Uterus (tissue), 2 donors: ENCODE measurements at regions not wholly inside any gene's neighbourhood (a gene's known extent, or its start where the extent isn't known, plus 50 kb on each side); places are given as distances from the start of the nearest gene placed in this dataset.

ENCODE experiments used
- POLR2A ChIP-seq, 2 donors: fragments of 450-650 bp; IDR thresholded peaks; one replicate each; pipeline ENCODE4 v1.6.1; 2016; ENCODE audit warnings: antibody characterized with exemption in 2 of 2, mild to moderate bottlenecking in 1 of 2, moderate library complexity in 1 of 2
- TF ChIP-seq, protein P1 (sequence below), 4 experiments: fragments of 200-600 bp in 2 of 4; fragments of 450-650 bp in 2 of 4; sonication (generic) in 2 of 4; IDR thresholded peaks; one replicate each; pipeline ENCODE4 v1.5.1; 2016 to 2019; ENCODE audit warnings: antibody characterized with exemption in 4 of 4, mild to moderate bottlenecking in 2 of 4, moderate library complexity in 1 of 4

DNA sequence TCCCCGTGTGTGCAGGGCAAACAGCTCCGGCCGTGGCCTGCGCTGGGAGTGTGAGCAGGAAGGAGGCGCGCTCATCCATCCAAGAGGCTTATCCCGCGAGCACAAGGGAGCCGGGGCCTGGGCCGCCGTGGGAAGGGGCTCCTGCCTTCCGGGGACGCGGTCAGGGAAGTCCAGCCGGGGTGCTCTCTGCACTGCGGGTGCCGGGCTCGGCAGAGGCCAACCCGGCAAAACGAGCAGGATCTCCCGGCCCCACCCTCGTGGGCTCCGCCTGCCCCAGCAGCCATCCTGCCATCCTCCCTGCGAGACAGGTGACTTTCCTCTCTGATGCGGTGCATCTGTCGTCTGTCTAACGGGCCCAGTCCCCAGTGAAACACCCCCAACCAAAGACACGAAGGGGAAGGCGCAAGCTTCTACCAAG, 244.2 kb downstream of the AUH start:
- no peak for TF ChIP-seq POLR2A (IDR thresholded peaks at IDR 0.05)
- TF ChIP-seq, protein P1, sequence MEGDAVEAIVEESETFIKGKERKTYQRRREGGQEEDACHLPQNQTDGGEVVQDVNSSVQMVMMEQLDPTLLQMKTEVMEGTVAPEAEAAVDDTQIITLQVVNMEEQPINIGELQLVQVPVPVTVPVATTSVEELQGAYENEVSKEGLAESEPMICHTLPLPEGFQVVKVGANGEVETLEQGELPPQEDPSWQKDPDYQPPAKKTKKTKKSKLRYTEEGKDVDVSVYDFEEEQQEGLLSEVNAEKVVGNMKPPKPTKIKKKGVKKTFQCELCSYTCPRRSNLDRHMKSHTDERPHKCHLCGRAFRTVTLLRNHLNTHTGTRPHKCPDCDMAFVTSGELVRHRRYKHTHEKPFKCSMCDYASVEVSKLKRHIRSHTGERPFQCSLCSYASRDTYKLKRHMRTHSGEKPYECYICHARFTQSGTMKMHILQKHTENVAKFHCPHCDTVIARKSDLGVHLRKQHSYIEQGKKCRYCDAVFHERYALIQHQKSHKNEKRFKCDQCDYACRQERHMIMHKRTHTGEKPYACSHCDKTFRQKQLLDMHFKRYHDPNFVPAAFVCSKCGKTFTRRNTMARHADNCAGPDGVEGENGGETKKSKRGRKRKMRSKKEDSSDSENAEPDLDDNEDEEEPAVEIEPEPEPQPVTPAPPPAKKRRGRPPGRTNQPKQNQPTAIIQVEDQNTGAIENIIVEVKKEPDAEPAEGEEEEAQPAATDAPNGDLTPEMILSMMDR (IDR thresholded peaks at IDR 0.05) = no peak
